GM23248 (cell line): ENCODE measurements at regions not wholly inside any gene's neighbourhood (a gene's known extent, or its start where the extent isn't known, plus 50 kb on each side); places are given as distances from the start of the nearest gene placed in this dataset.
A peak's percentile ranks its signal among the peaks of the same experiment; 100 is the strongest.

Experiments
- DNase-seq: peaks from one replicate; pipeline ENCODE4 v3.0.0-alpha.2; 2015
- H2AFZ ChIP-seq: fragments of 200-600 bp; sonication (generic); 2 replicates; pipeline ENCODE4 v1.6.1; 2016; ENCODE audit warnings: antibody characterized with exemption
- H3F3A ChIP-seq: fragments of 200-600 bp; sonication (generic); 2 replicates; pipeline ENCODE4 v1.6.1; 2016; ENCODE audit warnings: mild to moderate bottlenecking, antibody characterized with exemption, mixed run types; ENCODE audit not compliant: insufficient read depth
- H3K27ac ChIP-seq: fragments of 200-600 bp; sonication (generic); 2 replicates; pipeline ENCODE4 v1.5.1; 2016; ENCODE audit warnings: mild to moderate bottlenecking
- H3K27me3 ChIP-seq: fragments of 200-600 bp; sonication (generic); replicated peaks from 2 replicates; pipeline ENCODE4 v1.6.1; 2016; ENCODE audit warnings: mild to moderate bottlenecking; ENCODE audit not compliant: insufficient read depth
- H3K36me3 ChIP-seq: fragments of 200-600 bp; sonication (generic); 2 replicates; pipeline ENCODE4 v1.6.1; 2016; ENCODE audit warnings: low read depth, mild to moderate bottlenecking
- H3K4me1 ChIP-seq: fragments of 200-600 bp; sonication (generic); 2 replicates; pipeline ENCODE4 v1.6.1; 2016; ENCODE audit warnings: mild to moderate bottlenecking; ENCODE audit not compliant: insufficient read depth
- H3K4me2 ChIP-seq: fragments of 200-600 bp; sonication (generic); one replicate; pipeline ENCODE4 v1.6.1; 2016; ENCODE audit warnings: mild to moderate bottlenecking; ENCODE audit not compliant: unreplicated experiment
- H3K4me3 ChIP-seq: fragments of 200-600 bp; sonication (generic); 2 replicates; pipeline ENCODE4 v1.5.1; 2016; ENCODE audit warnings: mild to moderate bottlenecking
- H3K79me2 ChIP-seq: fragments of 200-600 bp; sonication (generic); 2 replicates; pipeline ENCODE4 v1.6.1; 2016; ENCODE audit warnings: mild to moderate bottlenecking; ENCODE audit not compliant: insufficient read depth
- H3K9ac ChIP-seq: fragments of 200-600 bp; sonication (generic); 2 replicates; pipeline ENCODE4 v1.6.1; 2016; ENCODE audit warnings: mild to moderate bottlenecking
- H3K9me2 ChIP-seq: fragments of 200-600 bp; sonication (generic); 2 replicates; pipeline ENCODE4 v1.6.1; 2016; ENCODE audit warnings: mixed run types, mild to moderate bottlenecking, moderate library complexity; ENCODE audit not compliant: insufficient read depth
- H3K9me3 ChIP-seq: fragments of 200-600 bp; sonication (generic); one replicate; pipeline ENCODE4 v1.6.1; 2017; ENCODE audit warnings: low read depth
- H4K20me1 ChIP-seq: fragments of 200-600 bp; sonication (generic); 2 replicates; pipeline ENCODE4 v1.6.0; 2016; ENCODE audit not compliant: insufficient read depth
- EZH2 ChIP-seq: fragments of 200-600 bp; sonication (generic); IDR thresholded peaks from 2 replicates; pipeline ENCODE4 v1.6.1; 2018; ENCODE audit warnings: antibody characterized with exemption, mild to moderate bottlenecking; ENCODE audit not compliant: insufficient read depth, poor library complexity, severe bottlenecking
- EZH2phosphoT487 ChIP-seq: fragments of 200-600 bp; sonication (generic); IDR thresholded peaks from 2 replicates; pipeline ENCODE4 v1.6.1; 2018; ENCODE audit warnings: antibody characterized with exemption, moderate library complexity, mild to moderate bottlenecking, low read depth; ENCODE audit not compliant: insufficient read depth
- WGBS, 2 experiments: methylation state at CpG; one replicate each; pipeline ENCODE4 v1.1.6; 2015 to 2017; ENCODE audit warnings: low lambda C conversion rate in 2 of 2, low coverage in 1 of 2; ENCODE audit errors: missing lambda C conversion rate in 2 of 2; 5-methylcytosine and 5-hydroxymethylcytosine counted together
- in situ Hi-C: fragments of 300-500 bp; cut with MboI; formaldehyde crosslinking; loops from 2 replicates; pipeline ENCODE4 v1.15.0; 2020

DNA sequence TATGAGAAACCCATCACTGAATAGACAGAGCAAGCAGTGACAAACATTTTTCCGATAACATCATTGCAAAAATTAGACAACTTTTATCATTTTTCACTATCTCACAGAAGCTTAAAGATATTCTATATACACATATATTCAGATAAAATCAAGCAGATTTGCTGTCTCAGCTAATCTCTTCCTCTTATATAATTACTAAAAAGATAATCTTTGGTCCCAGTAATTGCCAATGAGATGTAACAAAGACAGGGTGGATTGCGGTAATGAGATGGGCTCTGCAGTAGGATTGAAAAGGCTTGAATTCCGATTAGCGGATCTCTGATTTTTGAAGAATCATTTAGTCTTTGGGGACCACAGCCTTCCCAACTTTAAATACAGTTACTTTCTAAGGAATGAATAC is 63.5 kb downstream of the SYT4 start:
- Histone ChIP-seq H3K27me3 (no peaks in the 10 kb centered on the region), H3K4me3 (no peak overlapping the region), H3K36me3 (no peaks in the 10 kb centered on the region), H3K9ac (no peak overlapping the region), H3K4me1 (no peaks in the 10 kb centered on the region), H3K4me2 (no peak overlapping the region), H3K27ac (no peak overlapping the region), H2AFZ (no peak overlapping the region), H3K9me3 (no peaks in the 10 kb centered on the region), H3K79me2 (no peaks in the 10 kb centered on the region), H3K9me2 (no peaks in the 10 kb centered on the region), H3F3A (no peaks in the 10 kb centered on the region), H4K20me1 (no peaks in the 10 kb centered on the region)
- TF ChIP-seq EZH2 (no peak), EZH2phosphoT487 (no peak)
- WGBS, 2 experiments, result 82 to 85% methylated on average over 4 of the region's 4 CpGs
- in situ Hi-C loops, result no loop called here
- no peak for DNase-seq

DNA sequence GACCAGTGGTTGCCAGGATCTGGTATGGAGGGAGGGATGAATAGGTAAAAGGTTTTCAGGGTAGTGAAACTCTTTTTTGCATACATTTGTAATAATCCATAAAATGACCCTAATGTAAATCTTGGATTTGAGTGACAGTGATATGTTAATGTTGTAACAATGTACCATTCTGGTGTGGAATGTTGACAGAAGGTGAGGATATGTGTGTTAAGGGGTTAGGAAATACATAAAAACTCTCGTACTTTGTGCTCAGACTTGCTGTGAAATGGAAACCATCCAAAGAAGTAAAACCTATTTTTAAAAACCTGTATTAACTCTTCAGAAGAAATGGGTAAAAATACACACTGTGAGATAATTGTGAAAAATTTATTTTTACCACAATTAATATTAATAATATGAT is 66.2 kb downstream of the SYT4 start:
- Histone ChIP-seq H3K9me3 (no peaks in the 10 kb centered on the region), H3K36me3 (no peaks in the 10 kb centered on the region), H3F3A (no peaks in the 10 kb centered on the region), H3K9me2 (no peaks in the 10 kb centered on the region), H3K79me2 (no peaks in the 10 kb centered on the region), H3K27me3 (no peaks in the 10 kb centered on the region), H3K9ac (no peak overlapping the region), H2AFZ (no peak overlapping the region), H3K4me2 (no peak overlapping the region), H3K4me3 (no peak overlapping the region), H3K27ac (no peak overlapping the region), H3K4me1 (no peaks in the 10 kb centered on the region), H4K20me1 (no peaks in the 10 kb centered on the region)
- TF ChIP-seq EZH2phosphoT487 (no peak), EZH2 (no peak)
- in situ Hi-C loops, result no loop called here
- no peak for DNase-seq
- WGBS, 2 experiments, result 0 to 4% methylated on average over 1 of the region's 1 CpG

DNA sequence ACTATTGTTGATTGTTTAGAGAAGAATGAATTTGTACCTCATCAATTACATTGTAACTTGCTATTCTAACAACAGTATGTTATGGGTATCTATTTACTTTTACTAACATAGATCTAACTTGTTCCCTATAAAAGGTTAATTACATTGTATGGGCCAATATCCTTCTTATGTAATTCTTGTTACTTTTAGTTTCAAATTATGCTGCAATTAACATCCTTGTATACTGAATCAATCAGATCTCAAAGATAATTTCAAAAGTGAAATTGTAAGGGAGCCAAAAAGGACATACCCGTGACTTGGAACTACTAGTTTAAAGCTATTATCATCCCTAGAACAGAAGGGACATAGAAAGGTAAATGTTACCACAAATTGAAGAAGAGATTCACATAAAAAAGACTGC is 79.9 kb upstream of the RIT2 start:
- no peak for DNase-seq
- Histone ChIP-seq H3K9me2 (no peaks in the 10 kb centered on the region), H3K79me2 (no peaks in the 10 kb centered on the region), H3K4me2 (no peak overlapping the region), H3K9ac (no peak overlapping the region), H3K9me3 (no peaks in the 10 kb centered on the region), H3K4me1 (no peaks in the 10 kb centered on the region), H3K27me3 (no peaks in the 10 kb centered on the region), H3K36me3 (no peaks in the 10 kb centered on the region), H3K27ac (no peak overlapping the region), H3K4me3 (no peak overlapping the region), H2AFZ (no peak overlapping the region), H4K20me1 (no peaks in the 10 kb centered on the region), H3F3A (no peaks in the 10 kb centered on the region)
- WGBS, 2 experiments, result 57 to 78% methylated on average over 1 of the region's 1 CpG
- TF ChIP-seq EZH2, result no peak
- no peak for TF ChIP-seq EZH2phosphoT487
- in situ Hi-C loops, result no loop called here

DNA sequence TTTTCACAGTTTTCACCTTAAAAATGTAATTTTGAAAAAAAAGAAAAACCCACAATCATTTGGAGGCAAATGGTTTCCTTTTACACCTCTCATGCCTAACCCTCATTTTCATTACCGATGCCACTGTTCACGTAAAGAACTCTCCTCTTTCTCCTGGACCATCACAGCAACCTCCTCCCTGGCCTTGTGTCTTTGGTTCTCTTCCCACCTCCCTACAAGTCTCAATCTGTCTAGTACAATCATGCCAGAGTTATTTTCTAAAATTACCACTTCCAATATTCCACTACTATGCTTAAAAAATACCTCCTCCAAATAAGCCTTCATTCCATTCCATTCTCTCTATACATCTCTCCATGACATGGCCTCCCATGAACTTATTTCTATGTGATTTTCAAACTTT is 77.9 kb upstream of the RIT2 start:
- no peaks in the 10 kb centered on the region; the same call in 1 of the 2 replicates for H3K27me3 ChIP-seq
- no peak overlapping the region for H3K9ac ChIP-seq
- in situ Hi-C loops, result no loop called here
- no peaks in the 10 kb centered on the region for H3K9me3 ChIP-seq
- H3K36me3 ChIP-seq, result no peaks in the 10 kb centered on the region
- H2AFZ ChIP-seq, result no peak overlapping the region
- H3F3A ChIP-seq, result no peaks in the 10 kb centered on the region
- H3K4me3 ChIP-seq, result no peak overlapping the region
- WGBS, 2 experiments, result 72 to 85% methylated on average over 2 of the region's 2 CpGs
- no peaks in the 10 kb centered on the region for H3K9me2 ChIP-seq
- H3K4me2 ChIP-seq, result no peak overlapping the region
- H4K20me1 ChIP-seq, result no peaks in the 10 kb centered on the region
- no peaks in the 10 kb centered on the region for H3K4me1 ChIP-seq
- TF ChIP-seq EZH2phosphoT487 (no peak), EZH2 (no peak)
- H3K27ac ChIP-seq, result no peak overlapping the region
- DNase-seq, result no peak
- no peaks in the 10 kb centered on the region for H3K79me2 ChIP-seq

DNA sequence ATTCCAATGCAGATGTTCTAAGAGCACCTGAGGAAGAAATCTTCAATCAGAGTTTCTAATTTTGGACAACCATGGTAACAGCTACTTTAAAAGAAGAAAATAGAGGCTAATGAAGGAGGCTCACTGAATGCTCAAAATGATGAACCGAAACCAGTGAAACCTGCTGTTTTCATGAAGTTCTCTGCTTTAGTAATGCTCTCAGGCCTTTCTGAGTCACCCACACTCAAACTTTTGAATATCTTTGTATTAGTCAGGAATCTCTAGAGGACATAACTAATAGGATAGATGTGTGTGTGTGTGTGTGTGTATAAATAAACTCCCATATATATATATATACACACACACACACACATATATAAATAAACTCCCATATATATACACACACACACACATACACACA is 76.9 kb upstream of the RIT2 start:
- WGBS, 2 experiments, result 68 to 70% methylated on average over 1 of the region's 1 CpG
- H2AFZ ChIP-seq, result no peak overlapping the region
- H3K9ac ChIP-seq, result no peak overlapping the region
- H3K9me2 ChIP-seq, result no peaks in the 10 kb centered on the region
- H3K36me3 ChIP-seq, result no peaks in the 10 kb centered on the region
- H3F3A ChIP-seq, result no peaks in the 10 kb centered on the region
- H3K4me3 ChIP-seq, result no peak overlapping the region
- no peaks in the 10 kb centered on the region for H3K4me1 ChIP-seq
- DNase-seq, result peak; percentile 22
- TF ChIP-seq EZH2phosphoT487, result no peak
- TF ChIP-seq EZH2, result no peak
- H3K79me2 ChIP-seq, result no peaks in the 10 kb centered on the region
- no peaks in the 10 kb centered on the region for H4K20me1 ChIP-seq
- no peaks in the 10 kb centered on the region; the same call in 1 of the 2 replicates for H3K27me3 ChIP-seq
- H3K9me3 ChIP-seq, result no peaks in the 10 kb centered on the region
- in situ Hi-C loops, result no loop called here
- H3K27ac ChIP-seq, result no peak overlapping the region
- no peak overlapping the region for H3K4me2 ChIP-seq
